Transverse colon (tissue), 4 donors: ENCODE measurements at regions not wholly inside any gene's neighbourhood (a gene's known extent, or its start where the extent isn't known, plus 50 kb on each side); places are given as distances from the start of the nearest gene placed in this dataset.

Source experiments
- DNase-seq: peaks from one replicate; pipeline ENCODE4 v3.0.0-alpha.2; 2019
- H3K27ac ChIP-seq, 4 donors: fragments of 200-600 bp; sonication (generic); 2 replicates each; pipeline ENCODE4 v1.5.1; 2016 to 2018; ENCODE audit warnings: inconsistent platforms in 4 of 4
- H3K27me3 ChIP-seq: fragments of 200-600 bp; sonication (generic); 2 replicates; pipeline ENCODE4 v1.5.1; 2017; ENCODE audit warnings: inconsistent platforms
- H3K36me3 ChIP-seq, 4 donors: fragments of 200-600 bp; sonication (generic); 2 replicates each; pipeline ENCODE4 v1.5.1; 2017 to 2019; ENCODE audit warnings: inconsistent platforms in 4 of 4
- H3K4me1 ChIP-seq, 4 donors: fragments of 200-600 bp; sonication (generic); 2 replicates each; pipeline ENCODE4 v1.5.1; 2017 to 2020; ENCODE audit warnings: inconsistent platforms in 4 of 4
- H3K4me3 ChIP-seq, 4 donors: fragments of 200-600 bp; sonication (generic); 1 replicate in 1 of 4; 2 replicates in 3 of 4; pipeline versions ENCODE4 v1.5.1 to v1.6.1; 2017 to 2019; ENCODE audit warnings: inconsistent platforms in 4 of 4
- H3K9me3 ChIP-seq, 2 donors: fragments of 200-600 bp; sonication (generic); 2 replicates each; pipeline ENCODE4 v1.5.1; 2017 to 2019; ENCODE audit warnings: inconsistent platforms in 2 of 2
- CTCF ChIP-seq, 5 experiments: fragments of 200-600 bp in 3 of 5; fragments of 450-650 bp in 2 of 5; sonication (generic) in 3 of 5; IDR thresholded peaks; 1 replicate in 2 of 5; 2 replicates in 3 of 5; pipeline ENCODE4 v1.5.1; 2016 to 2017; ENCODE audit warnings: antibody characterized with exemption in 5 of 5, inconsistent platforms in 3 of 5, mild to moderate bottlenecking in 2 of 5, moderate library complexity in 1 of 5
- EP300 ChIP-seq: sonication (generic); formaldehyde crosslinking; IDR thresholded peaks from one replicate; pipeline ENCODE4 v1.6.1; 2017; ENCODE audit warnings: antibody characterized with exemption, low read depth
- POLR2A ChIP-seq: fragments of 450-650 bp; IDR thresholded peaks from one replicate; pipeline ENCODE4 v1.6.1; 2016; ENCODE audit warnings: antibody characterized with exemption, mild to moderate bottlenecking, moderate library complexity
- POLR2AphosphoS5 ChIP-seq, 3 donors: sonication (generic); formaldehyde crosslinking; IDR thresholded peaks; one replicate each; pipeline ENCODE4 v1.6.1; 2016; ENCODE audit warnings: antibody characterized with exemption in 3 of 3
- WGBS, 2 donors: methylation state at CpG; one replicate each; pipeline ENCODE4 v1.1.5; 2018; ENCODE audit warnings: low coverage in 1 of 2; 5-methylcytosine and 5-hydroxymethylcytosine counted together
- in situ Hi-C, 4 donors: fragments of 200-750 bp; cut with MboI; loops; one replicate each; pipeline versions ENCODE4 v1.15.0 to v1.15.1; 2017; ENCODE audit warnings: low sequenced_read_pairs in 3 of 4, low pct_ligation_motif_present in 1 of 4, low pct_unique_long_range_greater_than_20kb in 1 of 4
- intact Hi-C: fragments of 100-400 bp; cut with DNase I; formaldehyde crosslinking; loops from one replicate; pipeline ENCODE4 v1.15.1; 2023; ENCODE audit warnings: low total_unique reads

- TF ChIP-seq POLR2A, result no peak
- no peak for TF ChIP-seq CTCF (IDR thresholded peaks at IDR 0.05)
- TF ChIP-seq EP300, result no peak
- TF ChIP-seq POLR2AphosphoS5 (IDR thresholded peaks at IDR 0.05), result no peak
- Histone ChIP-seq H3K9me3 (no peaks in the 10 kb centered on the region), H3K4me3 (no peak overlapping the region), H3K4me1 (no peaks in the 10 kb centered on the region), H3K27ac (no peak overlapping the region), H3K36me3 (no peaks in the 10 kb centered on the region), H3K27me3 (no peaks in the 10 kb centered on the region)
- intact Hi-C loops (no loop called here), in situ Hi-C loops (no loop called here)
- DNase-seq, result no peak
- 78 to 100% methylated on average over 1 of the region's 1 CpG for WGBS, 2 donors
These were observed 199.2 kb downstream of the TFEC start for GRCh38 chr7:115831371-115831770.

- WGBS, 2 donors, result 57 to 61% methylated on average over 2 to 3 of the region's 3 CpGs
- no peak overlapping the region for H3K4me3 ChIP-seq
- no peaks in the 10 kb centered on the region for H3K36me3 ChIP-seq
- DNase-seq, result no peak
- in situ Hi-C loops (no loop called here), intact Hi-C loops (no loop called here)
- H3K4me1 ChIP-seq, result no peaks in the 10 kb centered on the region
- H3K27ac ChIP-seq, result no peak overlapping the region
- H3K9me3 ChIP-seq, result no peaks in the 10 kb centered on the region
- no peak for TF ChIP-seq POLR2AphosphoS5 (IDR thresholded peaks at IDR 0.05)
- TF ChIP-seq EP300, result no peak
- TF ChIP-seq POLR2A, result no peak
- TF ChIP-seq CTCF (IDR thresholded peaks at IDR 0.05), result no peak
- no peaks in the 10 kb centered on the region for H3K27me3 ChIP-seq
These were observed 203.1 kb downstream of the TFEC start for GRCh38 chr7:115827305-115828045.

GRCh38 chr7:115825456-115826115, 205.0 kb downstream of the TFEC start:
- no peak for TF ChIP-seq CTCF (IDR thresholded peaks at IDR 0.05)
- TF ChIP-seq POLR2AphosphoS5 (IDR thresholded peaks at IDR 0.05), result no peak
- no peak for TF ChIP-seq POLR2A
- no peak for TF ChIP-seq EP300
- Histone ChIP-seq H3K4me1 (no peaks in the 10 kb centered on the region), H3K36me3 (no peaks in the 10 kb centered on the region), H3K4me3 (no peak overlapping the region), H3K27ac (no peak overlapping the region), H3K27me3 (no peaks in the 10 kb centered on the region), H3K9me3 (no peaks in the 10 kb centered on the region)
- 65 to 70% methylated on average over 2 of the region's 2 CpGs for WGBS, 2 donors
- intact Hi-C loops, result no loop called here
- no peak for DNase-seq
- in situ Hi-C loops, result no loop called here

- Histone ChIP-seq H3K9me3 (no peaks in the 10 kb centered on the region), H3K27me3 (no peaks in the 10 kb centered on the region), H3K4me1 (no peaks in the 10 kb centered on the region), H3K4me3 (no peak overlapping the region), H3K36me3 (no peaks in the 10 kb centered on the region), H3K27ac (no peak overlapping the region)
- WGBS, 2 donors, result 58% methylated on average over 2 of the region's 2 CpGs; no CpG with 5 or more reads in 1 of the 2 donors
- intact Hi-C loops, result no loop called here
- in situ Hi-C loops, result no loop called here
- TF ChIP-seq CTCF (IDR thresholded peaks at IDR 0.05), result no peak
- no peak for TF ChIP-seq EP300
- TF ChIP-seq POLR2AphosphoS5 (IDR thresholded peaks at IDR 0.05), result no peak
- TF ChIP-seq POLR2A, result no peak
- DNase-seq, result no peak
These were observed 207.8 kb downstream of the TFEC start for GRCh38 chr7:115822801-115823200.
